ENCODE measurements at regions not wholly inside any gene's neighbourhood (a gene's known extent, or its start where the extent isn't known, plus 50 kb on each side); places are given as distances from the start of the nearest gene placed in this dataset.

GRCh38 chr10:7107285-7107684, 303.5 kb downstream of the SFMBT2 start:
- TF ChIP-seq THRA (CRISPR knock-in tag; IDR thresholded peaks at IDR 0.05; ENCODE audit: borderline replicate concordance): no peak
- TF ChIP-seq ZNF331 (CRISPR knock-in tag; IDR thresholded peaks at IDR 0.05): no peak
- TF ChIP-seq PRDM15 (CRISPR knock-in tag; IDR thresholded peaks at IDR 0.05): no peak
- TF ChIP-seq ZFP37 (CRISPR knock-in tag; IDR thresholded peaks at IDR 0.05; ENCODE audit: borderline replicate concordance): no peak
- TF ChIP-seq CTCF (CRISPR knock-in tag; IDR thresholded peaks at IDR 0.05): no peak
- TF ChIP-seq ATF2 (CRISPR knock-in tag; IDR thresholded peaks at IDR 0.05): no peak
